MCF 10A (cell line): ENCODE measurements at regions not wholly inside any gene's neighbourhood (a gene's known extent, or its start where the extent isn't known, plus 50 kb on each side); places are given as distances from the start of the nearest gene placed in this dataset.

Source experiments
- BruUV-seq: library from RNA; stranded (reverse); fragments of 400-500 nt; replicated peaks from 2 replicates; lab custom pipeline; 2021; lab: Mats Ljungman, UMichigan
- CTCF ChIA-PET: fragments of 300-600 bp; sonication (Branson Sonifier 250); formaldehyde crosslinking; extraction: SDS; loops from one replicate; lab custom pipeline; 2021; ENCODE audit warnings: antibody characterized with exemption, inconsistent platforms; lab: Yijun Ruan, JAX
- POLR2A ChIA-PET: fragments of 300-600, 350-650 bp; sonication (Branson Sonifier 250); formaldehyde crosslinking; extraction: SDS; loops from one replicate; lab custom pipeline; 2020; ENCODE audit warnings: antibody characterized with exemption, inconsistent platforms; lab: Yijun Ruan, JAX
- DNase-seq: peaks from one replicate; pipeline ENCODE4 v3.0.0-alpha.2; 2018; ENCODE audit not compliant: unreplicated experiment
- H3K27ac Mint-ChIP-seq: one replicate; pipeline ENCODE4 v1.8.0; 2022; ENCODE audit warnings: mild to moderate bottlenecking, low read depth, mixed read lengths; ENCODE audit not compliant: unreplicated experiment
- H3K27me3 Mint-ChIP-seq: one replicate; pipeline ENCODE4 v1.8.0; 2022; ENCODE audit warnings: mixed read lengths; ENCODE audit not compliant: insufficient read depth, unreplicated experiment
- H3K36me3 Mint-ChIP-seq: one replicate; pipeline ENCODE4 v1.8.0; 2022; ENCODE audit warnings: mild to moderate bottlenecking, moderate library complexity, mixed read lengths; ENCODE audit not compliant: insufficient read depth, unreplicated experiment
- H3K4me1 Mint-ChIP-seq: one replicate; pipeline ENCODE4 v1.8.0; 2022; ENCODE audit warnings: mixed read lengths; ENCODE audit not compliant: insufficient read depth, unreplicated experiment
- H3K4me3 Mint-ChIP-seq: one replicate; pipeline ENCODE4 v1.8.0; 2022; ENCODE audit warnings: mild to moderate bottlenecking, moderate library complexity, mixed read lengths; ENCODE audit not compliant: unreplicated experiment
- H3K9me3 Mint-ChIP-seq: one replicate; pipeline ENCODE4 v1.8.0; 2022; ENCODE audit warnings: mixed read lengths; ENCODE audit not compliant: unreplicated experiment
- CTCF ChIP-seq: fragments of 200-600 bp; IDR thresholded peaks from one replicate; pipeline ENCODE4 v1.8.0; 2022; ENCODE audit warnings: antibody characterized with exemption, mild to moderate bottlenecking; ENCODE audit not compliant: unreplicated experiment
- intact Hi-C: fragments of 100-400 bp; cut with micrococcal nuclease; formaldehyde crosslinking; loops from 2 replicates; pipeline ENCODE4 v1.14.1; 2022

- CTCF ChIA-PET: interaction anchor here (0.6 kb wide), 1 partner anchor 191 kb away, joined by 3 read pairs; no protein-coding TSS in a partner anchor
- intact Hi-C loops: no loop called here
- H3K4me1 Mint-ChIP-seq: no peaks in the 10 kb centered on the region
- no peaks in the 10 kb centered on the region for H3K36me3 Mint-ChIP-seq
- peaks cover 21% of the 10 kb centered on the region for H3K27me3 Mint-ChIP-seq
- BruUV-seq: no TSS peak
- POLR2A ChIA-PET: interaction anchor here (0.6 kb wide), 1 partner anchor 164 kb away, joined by 3 read pairs; no protein-coding TSS in a partner anchor
- H3K4me3 Mint-ChIP-seq: no peak overlapping the region
- H3K9me3 Mint-ChIP-seq: no peaks in the 10 kb centered on the region
- H3K27ac Mint-ChIP-seq: no peak overlapping the region
- DNase-seq: no peak
- no peak for TF ChIP-seq CTCF
Observed at GRCh38 chr2:120879431-120880295, 144.0 kb downstream of the GLI2 start.

GRCh38 chr2:120880381-120880780 lies 144.7 kb downstream of the GLI2 start:
- peaks cover 21% of the 10 kb centered on the region for H3K27me3 Mint-ChIP-seq
- DNase-seq: no peak
- ChIA-PET POLR2A (no interaction called here), CTCF (interaction anchor here (0.8 kb wide), 1 partner anchor 25 kb away, joined by 3 read pairs; no protein-coding TSS in a partner anchor)
- no peak overlapping the region for H3K4me3 Mint-ChIP-seq
- TF ChIP-seq CTCF: no peak
- intact Hi-C loops: no loop called here
- no TSS peak for BruUV-seq
- no peaks in the 10 kb centered on the region for H3K36me3 Mint-ChIP-seq
- no peaks in the 10 kb centered on the region for H3K4me1 Mint-ChIP-seq
- H3K9me3 Mint-ChIP-seq: no peaks in the 10 kb centered on the region
- H3K27ac Mint-ChIP-seq: no peak overlapping the region

- H3K27ac Mint-ChIP-seq: no peak overlapping the region
- CTCF ChIA-PET: no interaction called here
- BruUV-seq: no TSS peak
- H3K27me3 Mint-ChIP-seq: peaks cover 21% of the 10 kb centered on the region
- no peaks in the 10 kb centered on the region for H3K9me3 Mint-ChIP-seq
- no peak overlapping the region for H3K4me3 Mint-ChIP-seq
- H3K36me3 Mint-ChIP-seq: no peaks in the 10 kb centered on the region
- intact Hi-C loops: no loop called here
- POLR2A ChIA-PET: interaction anchor here (0.5 kb wide), 1 partner anchor 564 kb away, joined by 3 read pairs; no protein-coding TSS in a partner anchor
- no peak for TF ChIP-seq CTCF
- no peak for DNase-seq
- H3K4me1 Mint-ChIP-seq: no peaks in the 10 kb centered on the region
Observed at GRCh38 chr2:120881981-120882788, 146.5 kb downstream of the GLI2 start.
